ENCODE measurements at regions not wholly inside any gene's neighbourhood (a gene's known extent, or its start where the extent isn't known, plus 50 kb on each side); places are given as distances from the start of the nearest gene placed in this dataset.

DNA sequence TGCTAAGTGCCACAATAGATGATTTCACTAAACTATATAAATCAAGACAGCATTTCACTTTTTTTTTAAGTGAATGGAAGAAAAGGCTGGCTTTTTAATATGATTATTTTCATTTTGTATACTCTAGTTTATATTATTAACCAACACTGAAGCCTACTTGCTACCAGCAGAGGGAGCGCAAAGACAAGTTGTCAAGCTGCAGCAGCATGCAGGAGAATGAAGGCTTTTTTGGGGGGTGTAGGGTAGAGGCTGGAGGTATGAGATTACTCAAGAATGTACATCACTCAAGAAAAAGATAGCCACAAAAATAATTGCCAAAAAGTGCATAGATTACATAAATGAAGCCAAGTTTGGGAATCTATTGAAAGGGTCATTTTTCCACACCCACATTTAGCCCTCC, 519.5 kb downstream of the FGF13 start:
- no peaks in the 10 kb centered on the region for H3K4me1 ChIP-seq (ENCODE audit: insufficient read depth, low read length, severe bottlenecking)
- no peak overlapping the region for H3K9ac ChIP-seq (ENCODE audit: low read length)
- H3K4me3 ChIP-seq (ENCODE audit: low read depth, low read length, poor library complexity, severe bottlenecking) = no peak overlapping the region
- H3K27ac ChIP-seq (ENCODE audit: low read depth, low read length, poor library complexity, severe bottlenecking) = no peak overlapping the region
- H3K9me3 ChIP-seq (ENCODE audit: low read length) = no peaks in the 10 kb centered on the region
- H3K36me3 ChIP-seq (ENCODE audit: insufficient read depth, low read length) = no peaks in the 10 kb centered on the region
- H3K79me2 ChIP-seq (ENCODE audit: insufficient read depth, low read length) = no peaks in the 10 kb centered on the region
- no peaks in the 10 kb centered on the region for H4K20me1 ChIP-seq (ENCODE audit: insufficient read depth, low read length)
- H2AFZ ChIP-seq (ENCODE audit: low read length) = no peak overlapping the region
- H3K4me2 ChIP-seq (ENCODE audit: low read length) = no peak overlapping the region
- H3K9me2 ChIP-seq (ENCODE audit: low read depth, low read length) = no peaks in the 10 kb centered on the region
- no peaks in the 10 kb centered on the region for H3F3A ChIP-seq (ENCODE audit: insufficient read depth, low read length)
- no peaks in the 10 kb centered on the region for H3K27me3 ChIP-seq (ENCODE audit: insufficient read depth, low read length)
- TF ChIP-seq EZH2 (IDR thresholded peaks at IDR 0.05; ENCODE audit: borderline replicate concordance, low read length) = no peak
- TF ChIP-seq, protein P1, sequence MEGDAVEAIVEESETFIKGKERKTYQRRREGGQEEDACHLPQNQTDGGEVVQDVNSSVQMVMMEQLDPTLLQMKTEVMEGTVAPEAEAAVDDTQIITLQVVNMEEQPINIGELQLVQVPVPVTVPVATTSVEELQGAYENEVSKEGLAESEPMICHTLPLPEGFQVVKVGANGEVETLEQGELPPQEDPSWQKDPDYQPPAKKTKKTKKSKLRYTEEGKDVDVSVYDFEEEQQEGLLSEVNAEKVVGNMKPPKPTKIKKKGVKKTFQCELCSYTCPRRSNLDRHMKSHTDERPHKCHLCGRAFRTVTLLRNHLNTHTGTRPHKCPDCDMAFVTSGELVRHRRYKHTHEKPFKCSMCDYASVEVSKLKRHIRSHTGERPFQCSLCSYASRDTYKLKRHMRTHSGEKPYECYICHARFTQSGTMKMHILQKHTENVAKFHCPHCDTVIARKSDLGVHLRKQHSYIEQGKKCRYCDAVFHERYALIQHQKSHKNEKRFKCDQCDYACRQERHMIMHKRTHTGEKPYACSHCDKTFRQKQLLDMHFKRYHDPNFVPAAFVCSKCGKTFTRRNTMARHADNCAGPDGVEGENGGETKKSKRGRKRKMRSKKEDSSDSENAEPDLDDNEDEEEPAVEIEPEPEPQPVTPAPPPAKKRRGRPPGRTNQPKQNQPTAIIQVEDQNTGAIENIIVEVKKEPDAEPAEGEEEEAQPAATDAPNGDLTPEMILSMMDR (IDR thresholded peaks at IDR 0.05; ENCODE audit: low read length) = peak; percentile 43

DNA sequence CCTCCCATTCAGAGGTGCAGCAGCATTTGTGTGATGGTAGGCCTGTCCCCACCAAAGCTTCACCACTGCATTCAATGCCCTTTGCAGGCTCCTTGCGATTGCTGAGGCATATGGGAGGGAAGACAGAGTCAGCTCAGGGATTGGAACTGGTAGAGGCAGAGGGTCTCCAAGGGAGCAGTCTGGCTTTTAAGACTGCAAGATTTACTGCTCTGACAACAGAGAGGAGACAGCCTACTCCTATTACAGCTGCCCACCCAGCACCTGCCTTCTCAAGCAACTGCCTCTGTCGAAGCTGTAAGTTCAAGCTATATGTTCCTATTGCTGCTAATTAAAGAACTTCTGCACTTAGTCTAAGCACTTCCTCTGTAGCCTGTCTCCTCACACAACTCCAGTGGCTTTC, 481.8 kb downstream of the FGF13 start:
- H3K9me3 ChIP-seq (ENCODE audit: low read length) = no peaks in the 10 kb centered on the region
- TF ChIP-seq EZH2 (IDR thresholded peaks at IDR 0.05; ENCODE audit: borderline replicate concordance, low read length) = no peak
- TF ChIP-seq, protein P1 (IDR thresholded peaks at IDR 0.05; ENCODE audit: low read length) = no peak

DNA sequence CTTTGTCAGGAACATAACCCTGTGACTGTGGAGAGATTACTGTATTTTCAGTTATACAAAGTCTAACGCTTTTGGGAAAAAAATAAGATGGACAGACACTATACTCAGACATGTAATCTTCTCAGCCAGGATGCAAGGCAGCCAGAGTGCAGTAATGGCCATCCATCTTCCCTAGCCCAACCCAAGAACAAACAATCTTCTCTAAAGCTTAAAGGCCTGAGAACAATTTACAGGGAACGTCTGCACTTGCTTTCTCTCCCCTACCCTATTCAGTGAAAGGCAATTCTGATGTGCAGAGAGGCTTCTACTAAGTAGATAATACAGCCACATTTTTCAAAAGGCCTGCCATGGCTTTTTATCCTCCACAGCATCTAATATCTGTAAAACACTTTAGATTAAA, 471.3 kb downstream of the FGF13 start:
- Histone ChIP-seq H3K27ac (ENCODE audit: low read depth, low read length, poor library complexity, severe bottlenecking) (no peak overlapping the region), H3K4me3 (ENCODE audit: low read depth, low read length, poor library complexity, severe bottlenecking) (no peak overlapping the region), H2AFZ (ENCODE audit: low read length) (no peak overlapping the region), H3K79me2 (ENCODE audit: insufficient read depth, low read length) (no peaks in the 10 kb centered on the region), H3K9me2 (ENCODE audit: low read depth, low read length) (no peaks in the 10 kb centered on the region), H3K4me2 (ENCODE audit: low read length) (no peak overlapping the region), H3K36me3 (ENCODE audit: insufficient read depth, low read length) (no peaks in the 10 kb centered on the region), H3K9me3 (ENCODE audit: low read length) (no peaks in the 10 kb centered on the region), H3K4me1 (ENCODE audit: insufficient read depth, low read length, severe bottlenecking) (no peaks in the 10 kb centered on the region), H3F3A (ENCODE audit: insufficient read depth, low read length) (no peaks in the 10 kb centered on the region), H3K9ac (ENCODE audit: low read length) (no peak overlapping the region), H4K20me1 (ENCODE audit: insufficient read depth, low read length) (no peaks in the 10 kb centered on the region), H3K27me3 (ENCODE audit: insufficient read depth, low read length) (no peaks in the 10 kb centered on the region)
- TF ChIP-seq EZH2 (IDR thresholded peaks at IDR 0.05; ENCODE audit: borderline replicate concordance, low read length) = no peak
- TF ChIP-seq, protein P1 (IDR thresholded peaks at IDR 0.05; ENCODE audit: low read length) = no peak

More for the DNA sequence above, 481.8 kb downstream of the FGF13 start:
- Histone ChIP-seq H4K20me1 (ENCODE audit: insufficient read depth, low read length) (no peaks in the 10 kb centered on the region), H3K9me2 (ENCODE audit: low read depth, low read length) (no peaks in the 10 kb centered on the region), H3K27ac (ENCODE audit: low read depth, low read length, poor library complexity, severe bottlenecking) (no peak overlapping the region), H3F3A (ENCODE audit: insufficient read depth, low read length) (no peaks in the 10 kb centered on the region), H3K79me2 (ENCODE audit: insufficient read depth, low read length) (no peaks in the 10 kb centered on the region), H3K4me1 (ENCODE audit: insufficient read depth, low read length, severe bottlenecking) (no peaks in the 10 kb centered on the region), H2AFZ (ENCODE audit: low read length) (no peak overlapping the region), H3K36me3 (ENCODE audit: insufficient read depth, low read length) (no peaks in the 10 kb centered on the region), H3K4me3 (ENCODE audit: low read depth, low read length, poor library complexity, severe bottlenecking) (no peak overlapping the region), H3K27me3 (ENCODE audit: insufficient read depth, low read length) (no peaks in the 10 kb centered on the region), H3K9ac (ENCODE audit: low read length) (no peak overlapping the region), H3K4me2 (ENCODE audit: low read length) (no peak overlapping the region)
